H9 (cell line): ENCODE measurements at regions not wholly inside any gene's neighbourhood (a gene's known extent, or its start where the extent isn't known, plus 50 kb on each side); places are given as distances from the start of the nearest gene placed in this dataset.

ENCODE experiments used
- DNase-seq: peaks from one replicate; pipeline ENCODE4 v3.0.0-alpha.2; 2017
- H2AFZ ChIP-seq: one replicate; pipeline ENCODE4 v1.6.1; 2013; ENCODE audit warnings: mild to moderate bottlenecking, low read length, control low read depth, moderate library complexity
- H2AK5ac ChIP-seq: 2 replicates; pipeline ENCODE4 v1.6.1; 2013; ENCODE audit warnings: low read length, control low read depth, mixed read lengths; ENCODE audit not compliant: insufficient read length
- H2BK120ac ChIP-seq: one replicate; pipeline ENCODE4 v1.6.1; 2013; ENCODE audit warnings: low read depth, mild to moderate bottlenecking, low read length, control low read depth, inconsistent platforms; ENCODE audit not compliant: poor library complexity, severe bottlenecking
- H2BK12ac ChIP-seq: 2 replicates; pipeline ENCODE4 v1.6.1; 2013; ENCODE audit warnings: low read length, control low read depth, mixed read lengths, low read depth; ENCODE audit not compliant: insufficient read length
- H2BK15ac ChIP-seq: 2 replicates; pipeline ENCODE4 v1.6.1; 2013; ENCODE audit warnings: low read depth, low read length, control low read depth
- H2BK20ac ChIP-seq: one replicate; pipeline ENCODE4 v1.6.1; 2013; ENCODE audit warnings: low read depth, mild to moderate bottlenecking, low read length, control low read depth, inconsistent platforms; ENCODE audit not compliant: poor library complexity, severe bottlenecking
- H2BK5ac ChIP-seq: 2 replicates; pipeline ENCODE4 v1.6.1; 2013; ENCODE audit warnings: low read length, control low read depth, mixed read lengths; ENCODE audit not compliant: insufficient read length
- H3K14ac ChIP-seq: 2 replicates; pipeline ENCODE4 v1.6.1; 2013; ENCODE audit warnings: low read length, control low read depth; ENCODE audit not compliant: insufficient read depth
- H3K18ac ChIP-seq: 2 replicates; pipeline ENCODE4 v1.6.1; 2013; ENCODE audit warnings: low read depth, mild to moderate bottlenecking, mixed read lengths, low read length, control low read depth; ENCODE audit not compliant: insufficient read length
- H3K23ac ChIP-seq: 2 replicates; pipeline ENCODE4 v1.6.1; 2013; ENCODE audit warnings: low read length, control low read depth, mixed read lengths, low read depth; ENCODE audit not compliant: insufficient read length
- H3K23me2 ChIP-seq: 2 replicates; pipeline ENCODE4 v1.6.1; 2013; ENCODE audit warnings: low read depth, mild to moderate bottlenecking, mixed read lengths, low read length, control low read depth; ENCODE audit not compliant: insufficient read length, poor library complexity, severe bottlenecking
- H3K27ac ChIP-seq: 2 replicates; pipeline ENCODE4 v1.5.1; 2013; ENCODE audit warnings: low read length, control low read depth, mixed read lengths, low read depth; ENCODE audit not compliant: insufficient read length
- H3K27me3 ChIP-seq: 2 replicates; pipeline ENCODE4 v1.6.1; 2013; ENCODE audit warnings: low read length, control low read depth, inconsistent platforms; ENCODE audit not compliant: insufficient read depth
- H3K4ac ChIP-seq: 2 replicates; pipeline ENCODE4 v1.6.1; 2013; ENCODE audit warnings: low read depth, mild to moderate bottlenecking, control low read depth, inconsistent platforms, low read length, moderate library complexity
- H3K4me1 ChIP-seq: 2 replicates; pipeline ENCODE4 v1.6.1; 2013; ENCODE audit warnings: low read length, control low read depth, inconsistent platforms; ENCODE audit not compliant: insufficient read depth
- H3K4me2 ChIP-seq: 2 replicates; pipeline ENCODE4 v1.6.1; 2013; ENCODE audit warnings: low read length, control low read depth, mixed read lengths; ENCODE audit not compliant: insufficient read length, insufficient read depth
- H3K56ac ChIP-seq: 2 replicates; pipeline ENCODE4 v1.6.1; 2013; ENCODE audit warnings: low read depth, mild to moderate bottlenecking, mixed read lengths, low read length, control low read depth; ENCODE audit not compliant: insufficient read length
- H3K79me1 ChIP-seq: 2 replicates; pipeline ENCODE4 v1.6.1; 2013; ENCODE audit warnings: low read depth, mild to moderate bottlenecking, moderate library complexity, low read length, control low read depth, inconsistent platforms; ENCODE audit not compliant: insufficient read depth, poor library complexity, severe bottlenecking
- H3K79me2 ChIP-seq: 2 replicates; pipeline ENCODE4 v1.6.1; 2013; ENCODE audit warnings: low read length, control low read depth, inconsistent platforms; ENCODE audit not compliant: insufficient read depth
- H3K9ac ChIP-seq: 2 replicates; pipeline ENCODE4 v1.6.1; 2013; ENCODE audit warnings: low read length, control low read depth, mixed read lengths; ENCODE audit not compliant: insufficient read length; ENCODE audit errors: extremely low read depth
- H3K9me3 ChIP-seq: one replicate; pipeline ENCODE4 v1.6.1; 2013; ENCODE audit warnings: low read depth, low read length, inconsistent platforms; ENCODE audit not compliant: control insufficient read depth
- H3T11ph ChIP-seq: one replicate; pipeline ENCODE4 v1.6.1; 2013; ENCODE audit warnings: mild to moderate bottlenecking, low read length, control low read depth, inconsistent platforms
- H4K20me1 ChIP-seq: one replicate; pipeline ENCODE4 v1.6.1; 2013; ENCODE audit not compliant: control insufficient read depth, insufficient read length, insufficient read depth
- H4K5ac ChIP-seq: 2 replicates; pipeline ENCODE4 v1.6.1; 2013; ENCODE audit warnings: low read depth, mild to moderate bottlenecking, mixed read lengths, low read length, control low read depth; ENCODE audit not compliant: insufficient read length
- H4K8ac ChIP-seq: replicated peaks from 2 replicates; pipeline ENCODE4 v1.6.1; 2013; ENCODE audit warnings: low read length, control low read depth, mixed read lengths, low read depth; ENCODE audit not compliant: insufficient read length
- H4K91ac ChIP-seq: 2 replicates; pipeline ENCODE4 v1.6.1; 2013; ENCODE audit warnings: low read depth, mild to moderate bottlenecking, moderate library complexity, mixed read lengths, low read length, control low read depth; ENCODE audit not compliant: insufficient read length
- H3K27ac Mint-ChIP-seq, 3 experiments: 2 replicates in 2 of 3; 3 replicates in 1 of 3; pipeline ENCODE4 v1.8.0; 2020 to 2021; ENCODE audit warnings: mixed read lengths in 3 of 3, mild to moderate bottlenecking in 1 of 3, moderate library complexity in 1 of 3
- H3K27me3 Mint-ChIP-seq: 2 replicates; pipeline ENCODE4 v1.8.0; 2021; ENCODE audit warnings: low read depth, mild to moderate bottlenecking, moderate library complexity, mixed read lengths
- H3K36me3 Mint-ChIP-seq, 3 experiments: 2 replicates in 2 of 3; 3 replicates in 1 of 3; pipeline ENCODE4 v1.8.0; 2020 to 2021; ENCODE audit warnings: low read depth in 3 of 3, mixed read lengths in 3 of 3; ENCODE audit not compliant: insufficient read depth in 1 of 3
- H3K4me1 Mint-ChIP-seq, 2 experiments: 2 replicates each; pipeline ENCODE4 v1.8.0; 2020; ENCODE audit warnings: mixed read lengths in 2 of 2
- H3K4me3 Mint-ChIP-seq, 2 experiments: 2 replicates in 1 of 2; 3 replicates in 1 of 2; pipeline ENCODE4 v1.8.0; 2020 to 2021; ENCODE audit warnings: mild to moderate bottlenecking in 2 of 2, mixed read lengths in 2 of 2, moderate library complexity in 1 of 2
- H3K9me3 Mint-ChIP-seq, 2 experiments: 2 replicates in 1 of 2; 3 replicates in 1 of 2; pipeline ENCODE4 v1.8.0; 2020; ENCODE audit warnings: mild to moderate bottlenecking in 2 of 2, mixed read lengths in 2 of 2, moderate library complexity in 1 of 2
- WGBS: extraction: QIAGEN DNeasy Blood & Tissue Kit; methylation state at CpG from one replicate; pipeline ENCODE4 v1.1.7; 2013; ENCODE audit warnings: missing lambda C conversion rate, low lambda C conversion rate, mixed read lengths; ENCODE audit not compliant: insufficient read length; ENCODE audit errors: extremely low coverage; 5-methylcytosine and 5-hydroxymethylcytosine counted together
- TF ChIP-seq, protein P1 (sequence below): fragments of 200-600 bp; sonication (generic); conservative IDR thresholded peaks from 3 replicates; pipeline ENCODE4 v1.8.0; 2021; ENCODE audit warnings: antibody characterized with exemption, mild to moderate bottlenecking

DNA sequence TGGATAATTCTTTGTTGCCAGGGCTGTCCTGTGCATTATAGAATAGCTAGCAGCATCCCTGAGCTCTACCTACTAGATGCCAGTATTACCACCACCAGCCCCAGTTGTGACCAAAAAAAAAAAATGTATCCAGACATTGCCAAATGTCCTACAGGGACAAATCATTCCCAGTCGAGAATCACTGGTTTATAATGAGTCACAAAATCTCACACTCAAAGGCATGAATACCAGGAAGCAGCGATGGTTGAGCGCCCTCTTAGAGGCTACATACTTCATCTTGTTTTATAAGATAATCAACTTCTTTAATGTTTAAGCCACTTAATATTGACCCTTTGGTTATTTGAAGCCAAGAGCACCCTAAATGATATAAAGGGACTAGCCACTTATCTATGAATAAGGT lies 297.3 kb downstream of the DHX15 start:
- no peak overlapping the region for H2AFZ ChIP-seq
- no peak overlapping the region for H3K14ac ChIP-seq
- Mint-ChIP-seq H3K4me3 (no peak overlapping the region), H3K27ac (no peak overlapping the region), H3K4me1 (peaks cover 0 to 5% of the 10 kb centered on the region in 2 experiments; a peak in 1 of 4 replicates), H3K36me3 (no peaks in the 10 kb centered on the region), H3K27me3 (peaks cover 7% of the 10 kb centered on the region), H3K9me3 (no peaks in the 10 kb centered on the region)
- H3K9me3 ChIP-seq, result no peaks in the 10 kb centered on the region
- no peak overlapping the region for H3K4ac ChIP-seq
- no peak overlapping the region for H3T11ph ChIP-seq
- no peak overlapping the region for H2AK5ac ChIP-seq
- no peak overlapping the region for H3K27ac ChIP-seq
- no peaks in the 10 kb centered on the region for H3K23me2 ChIP-seq
- H2BK20ac ChIP-seq, result no peak overlapping the region
- no peaks in the 10 kb centered on the region for H3K4me1 ChIP-seq
- H4K20me1 ChIP-seq, result no peaks in the 10 kb centered on the region
- H3K23ac ChIP-seq, result no peak overlapping the region
- no peak for DNase-seq
- H3K9ac ChIP-seq, result no peak overlapping the region
- H3K79me1 ChIP-seq, result no peaks in the 10 kb centered on the region
- TF ChIP-seq, protein P1, sequence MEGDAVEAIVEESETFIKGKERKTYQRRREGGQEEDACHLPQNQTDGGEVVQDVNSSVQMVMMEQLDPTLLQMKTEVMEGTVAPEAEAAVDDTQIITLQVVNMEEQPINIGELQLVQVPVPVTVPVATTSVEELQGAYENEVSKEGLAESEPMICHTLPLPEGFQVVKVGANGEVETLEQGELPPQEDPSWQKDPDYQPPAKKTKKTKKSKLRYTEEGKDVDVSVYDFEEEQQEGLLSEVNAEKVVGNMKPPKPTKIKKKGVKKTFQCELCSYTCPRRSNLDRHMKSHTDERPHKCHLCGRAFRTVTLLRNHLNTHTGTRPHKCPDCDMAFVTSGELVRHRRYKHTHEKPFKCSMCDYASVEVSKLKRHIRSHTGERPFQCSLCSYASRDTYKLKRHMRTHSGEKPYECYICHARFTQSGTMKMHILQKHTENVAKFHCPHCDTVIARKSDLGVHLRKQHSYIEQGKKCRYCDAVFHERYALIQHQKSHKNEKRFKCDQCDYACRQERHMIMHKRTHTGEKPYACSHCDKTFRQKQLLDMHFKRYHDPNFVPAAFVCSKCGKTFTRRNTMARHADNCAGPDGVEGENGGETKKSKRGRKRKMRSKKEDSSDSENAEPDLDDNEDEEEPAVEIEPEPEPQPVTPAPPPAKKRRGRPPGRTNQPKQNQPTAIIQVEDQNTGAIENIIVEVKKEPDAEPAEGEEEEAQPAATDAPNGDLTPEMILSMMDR, result no peak
- H4K8ac ChIP-seq, result no peak overlapping the region
- WGBS, result no CpG with 5 or more reads among the region's 3 CpGs
- H2BK5ac ChIP-seq, result no peak overlapping the region
- no peaks in the 10 kb centered on the region for H3K79me2 ChIP-seq
- no peak overlapping the region for H2BK120ac ChIP-seq
- no peak overlapping the region for H2BK12ac ChIP-seq
- no peak overlapping the region for H3K56ac ChIP-seq
- H4K91ac ChIP-seq, result no peak overlapping the region
- H3K18ac ChIP-seq, result no peak overlapping the region
- H3K27me3 ChIP-seq, result no peaks in the 10 kb centered on the region
- H4K5ac ChIP-seq, result no peak overlapping the region
- H3K4me2 ChIP-seq, result no peak overlapping the region
- no peak overlapping the region for H2BK15ac ChIP-seq
